ENCODE measurements at regions not wholly inside any gene's neighbourhood (a gene's known extent, or its start where the extent isn't known, plus 50 kb on each side); places are given as distances from the start of the nearest gene placed in this dataset.

- Mint-ChIP-seq H3K4me1 (no peaks in the 10 kb centered on the region), H3K27me3 (ENCODE audit: low read depth in 3 of 3) (peaks cover 0 to 3% (median 2%) of the 10 kb centered on the region in 3 donors), H3K4me3 (no peak overlapping the region), H3K9me3 (peaks cover 8 to 26% (median 12%) of the 10 kb centered on the region in 7 donors), H3K36me3 (no peaks in the 10 kb centered on the region), H3K27ac (no peak overlapping the region)
- Histone ChIP-seq H3K36me3 (replicated peaks in 1 of 2; ENCODE audit: control insufficient read depth in 1 of 2, insufficient read depth in 2 of 2, low read length in 2 of 2) (no peaks in the 10 kb centered on the region), H3K4me2 (replicated peaks; ENCODE audit: extremely low read depth, low read length, poor library complexity, severe bottlenecking) (no peak overlapping the region), H3K27ac (ENCODE audit: low read depth in 1 of 2, low read length in 2 of 2) (no peak overlapping the region), H3K9me3 (replicated peaks in 1 of 2; ENCODE audit: control insufficient read depth in 1 of 2, insufficient read depth in 1 of 2, low read length in 2 of 2) (peaks cover 0 to 25% of the 10 kb centered on the region in 2 donors), H3K4me1 (ENCODE audit: control insufficient read depth in 1 of 2, insufficient read depth in 2 of 2, low read length in 2 of 2) (no peaks in the 10 kb centered on the region), H4K20me1 (ENCODE audit: insufficient read depth, low read length) (no peaks in the 10 kb centered on the region), H3K9ac (ENCODE audit: insufficient read depth, low read length, poor library complexity, severe bottlenecking) (no peak overlapping the region), H3K4me3 (replicated peaks in 1 of 3; ENCODE audit: low read depth in 2 of 3, low read length in 3 of 3) (no peak overlapping the region), H3K79me2 (ENCODE audit: insufficient read depth, low read length) (no peaks in the 10 kb centered on the region), H2AFZ (ENCODE audit: insufficient read depth, low read depth, low read length, poor library complexity, severe bottlenecking) (no peak overlapping the region), H3K27me3 (ENCODE audit: control insufficient read depth in 2 of 2, insufficient read depth in 2 of 2, low read length in 2 of 2) (no peaks in the 10 kb centered on the region)
- WGBS (ENCODE audit: insufficient coverage) = no CpG with 5 or more reads among the region's 4 CpGs
- no peak for TF ChIP-seq CTCF (IDR thresholded peaks at IDR 0.05)
- no peak for DNase-seq
- intact Hi-C loops (cut with micrococcal nuclease) = no loop called here
Measured at GRCh38 chr19:29450812-29451211, 75.0 kb upstream of the VSTM2B start.

GRCh38 chr19:29454109-29454508, 71.7 kb upstream of the VSTM2B start:
- peaks cover 15 to 30% (median 22%) of the 10 kb centered on the region in 7 donors for H3K9me3 Mint-ChIP-seq
- Histone ChIP-seq H3K36me3 (replicated peaks in 1 of 2; ENCODE audit: control insufficient read depth in 1 of 2, insufficient read depth in 2 of 2, low read length in 2 of 2) (no peaks in the 10 kb centered on the region), H3K9me3 (replicated peaks in 1 of 2; ENCODE audit: control insufficient read depth in 1 of 2, insufficient read depth in 1 of 2, low read length in 2 of 2) (peaks cover 16 to 23% of the 10 kb centered on the region in 2 donors), H3K79me2 (ENCODE audit: insufficient read depth, low read length) (no peaks in the 10 kb centered on the region), H3K4me2 (replicated peaks; ENCODE audit: extremely low read depth, low read length, poor library complexity, severe bottlenecking) (no peak overlapping the region), H4K20me1 (ENCODE audit: insufficient read depth, low read length) (no peaks in the 10 kb centered on the region), H3K27me3 (ENCODE audit: control insufficient read depth in 2 of 2, insufficient read depth in 2 of 2, low read length in 2 of 2) (no peaks in the 10 kb centered on the region), H3K4me1 (ENCODE audit: control insufficient read depth in 1 of 2, insufficient read depth in 2 of 2, low read length in 2 of 2) (no peaks in the 10 kb centered on the region), H3K9ac (ENCODE audit: insufficient read depth, low read length, poor library complexity, severe bottlenecking) (no peak overlapping the region), H2AFZ (ENCODE audit: insufficient read depth, low read depth, low read length, poor library complexity, severe bottlenecking) (no peak overlapping the region), H3K4me3 (replicated peaks in 1 of 3; ENCODE audit: low read depth in 2 of 3, low read length in 3 of 3) (no peak overlapping the region), H3K27ac (ENCODE audit: low read depth in 1 of 2, low read length in 2 of 2) (no peak overlapping the region)
- no peak for DNase-seq
- H3K36me3 Mint-ChIP-seq = no peaks in the 10 kb centered on the region
- TF ChIP-seq CTCF (IDR thresholded peaks at IDR 0.05) = no peak
- WGBS (ENCODE audit: insufficient coverage) = 93% methylated on average over 12 of the region's 15 CpGs
- peaks cover 2 to 3% (median 2%) of the 10 kb centered on the region in 3 donors for H3K27me3 Mint-ChIP-seq (ENCODE audit: low read depth in 3 of 3)
- no peaks in the 10 kb centered on the region for H3K4me1 Mint-ChIP-seq
- intact Hi-C loops (cut with micrococcal nuclease) = no loop called here
- no peak overlapping the region for H3K27ac Mint-ChIP-seq
- H3K4me3 Mint-ChIP-seq = peak overlapping the region in 1 of 2 donors; percentile 9

Data from CD14-positive monocyte (primary cell).